Endodermal cell (in vitro differentiated cells): ENCODE measurements at regions not wholly inside any gene's neighbourhood (a gene's known extent, or its start where the extent isn't known, plus 50 kb on each side); places are given as distances from the start of the nearest gene placed in this dataset.

ENCODE experiments used
- DNase-seq: peaks from one replicate; pipeline ENCODE4 v3.0.0-alpha.2; 2017
- H3K27ac ChIP-seq: 2 replicates; pipeline ENCODE4 v1.5.1; 2013; ENCODE audit warnings: mild to moderate bottlenecking, low read depth, low read length, moderate library complexity
- H3K27me3 ChIP-seq: 2 replicates; pipeline ENCODE4 v1.6.1; 2013; ENCODE audit warnings: mild to moderate bottlenecking, low read length, moderate library complexity; ENCODE audit not compliant: insufficient read depth, control insufficient read depth, poor library complexity, severe bottlenecking
- H3K36me3 ChIP-seq: 2 replicates; pipeline ENCODE4 v1.7.0; 2013; ENCODE audit warnings: mild to moderate bottlenecking, low read length, moderate library complexity; ENCODE audit not compliant: control insufficient read depth, insufficient read depth
- H3K4me1 ChIP-seq: one replicate; pipeline ENCODE4 v1.7.0; 2013; ENCODE audit warnings: low read length; ENCODE audit not compliant: control insufficient read depth, insufficient read depth
- H3K4me3 ChIP-seq: 2 replicates; pipeline ENCODE4 v1.5.1; 2013; ENCODE audit warnings: mild to moderate bottlenecking, low read length, moderate library complexity
- H3K9ac ChIP-seq: 2 replicates; pipeline ENCODE4 v1.6.1; 2013; ENCODE audit warnings: mild to moderate bottlenecking, low read length, moderate library complexity; ENCODE audit not compliant: poor library complexity, severe bottlenecking; ENCODE audit errors: extremely low read depth
- H3K9me3 ChIP-seq: 2 replicates; pipeline ENCODE4 v1.6.1; 2013; ENCODE audit warnings: mild to moderate bottlenecking, low read length, moderate library complexity; ENCODE audit not compliant: control insufficient read depth
- H3K27ac Mint-ChIP-seq: 2 replicates; pipeline ENCODE4 v1.8.0; 2020; ENCODE audit warnings: mixed read lengths
- H3K27me3 Mint-ChIP-seq: 2 replicates; pipeline ENCODE4 v1.8.0; 2021; ENCODE audit warnings: mild to moderate bottlenecking, mixed read lengths; ENCODE audit not compliant: insufficient read depth
- H3K36me3 Mint-ChIP-seq: 2 replicates; pipeline ENCODE4 v1.8.0; 2020; ENCODE audit warnings: low read depth, mixed read lengths
- H3K4me1 Mint-ChIP-seq: 2 replicates; pipeline ENCODE4 v1.8.0; 2020; ENCODE audit warnings: mixed read lengths
- H3K4me3 Mint-ChIP-seq: 2 replicates; pipeline ENCODE4 v1.8.0; 2020; ENCODE audit warnings: mild to moderate bottlenecking, moderate library complexity, mixed read lengths
- H3K9me3 Mint-ChIP-seq: 2 replicates; pipeline ENCODE4 v1.8.0; 2020; ENCODE audit warnings: mild to moderate bottlenecking, mixed read lengths
- CTCF ChIP-seq: fragments of 200-600 bp; sonication (generic); conservative IDR thresholded peaks from 2 replicates; pipeline ENCODE4 v1.5.0; 2021; ENCODE audit warnings: antibody characterized with exemption, mild to moderate bottlenecking
- WGBS, 2 experiments: methylation state at CpG; one replicate each; pipeline versions ENCODE4 v1.1.5 to v1.1.7; 2013; ENCODE audit warnings: missing lambda C conversion rate in 2 of 2, mixed read lengths in 1 of 2; ENCODE audit not compliant: insufficient coverage in 1 of 2, insufficient read length in 1 of 2; 5-methylcytosine and 5-hydroxymethylcytosine counted together

- Mint-ChIP-seq H3K27ac (no peak overlapping the region), H3K4me3 (no peak overlapping the region), H3K4me1 (peaks cover 4% of the 10 kb centered on the region), H3K36me3 (no peaks in the 10 kb centered on the region), H3K27me3 (no peaks in the 10 kb centered on the region), H3K9me3 (no peaks in the 10 kb centered on the region)
- no peak overlapping the region for H3K4me3 ChIP-seq
- no peak for DNase-seq
- no peaks in the 10 kb centered on the region for H3K9me3 ChIP-seq
- H3K9ac ChIP-seq = no peak overlapping the region
- WGBS, 2 experiments = 100% methylated on average over 2 of the region's 2 CpGs; no CpG with 5 or more reads in 1 of the 2 experiments
- H3K27me3 ChIP-seq = no peaks in the 10 kb centered on the region
- H3K36me3 ChIP-seq = no peaks in the 10 kb centered on the region
- no peak for TF ChIP-seq CTCF
- no peaks in the 10 kb centered on the region for H3K4me1 ChIP-seq
- no peak overlapping the region for H3K27ac ChIP-seq
Observed at GRCh38 chr1:82373710-82374109, 573.0 kb downstream of the ADGRL2 start.

GRCh38 chr1:82371844-82372498 lies 571.2 kb downstream of the ADGRL2 start:
- Histone ChIP-seq H3K9ac (no peak overlapping the region), H3K27me3 (no peaks in the 10 kb centered on the region), H3K4me1 (no peaks in the 10 kb centered on the region), H3K4me3 (no peak overlapping the region), H3K9me3 (no peaks in the 10 kb centered on the region), H3K27ac (no peak overlapping the region), H3K36me3 (no peaks in the 10 kb centered on the region)
- no peaks in the 10 kb centered on the region for H3K27me3 Mint-ChIP-seq
- WGBS, 2 experiments = 86 to 91% methylated on average over 2 of the region's 3 CpGs
- peaks cover 4% of the 10 kb centered on the region for H3K4me1 Mint-ChIP-seq
- no peak for DNase-seq
- H3K27ac Mint-ChIP-seq = no peak overlapping the region
- H3K4me3 Mint-ChIP-seq = no peak overlapping the region
- TF ChIP-seq CTCF = no peak
- no peaks in the 10 kb centered on the region for H3K9me3 Mint-ChIP-seq
- peaks cover 4% of the 10 kb centered on the region for H3K36me3 Mint-ChIP-seq

- Histone ChIP-seq H3K4me3 (no peak overlapping the region), H3K4me1 (no peaks in the 10 kb centered on the region), H3K27me3 (no peaks in the 10 kb centered on the region), H3K9me3 (no peaks in the 10 kb centered on the region), H3K36me3 (no peaks in the 10 kb centered on the region), H3K27ac (no peak overlapping the region), H3K9ac (no peak overlapping the region)
- Mint-ChIP-seq H3K9me3 (no peaks in the 10 kb centered on the region), H3K27me3 (no peaks in the 10 kb centered on the region), H3K4me3 (no peak overlapping the region), H3K36me3 (peaks cover 4% of the 10 kb centered on the region), H3K27ac (no peak overlapping the region), H3K4me1 (peaks cover 12% of the 10 kb centered on the region)
- TF ChIP-seq CTCF = no peak
- no peak for DNase-seq
- WGBS, 2 experiments = 93 to 94% methylated on average over 2 of the region's 2 CpGs
Observed at GRCh38 chr1:82367456-82367855, 566.7 kb downstream of the ADGRL2 start.
